Smooth muscle cell (in vitro differentiated cells): ENCODE measurements at regions not wholly inside any gene's neighbourhood (a gene's known extent, or its start where the extent isn't known, plus 50 kb on each side); places are given as distances from the start of the nearest gene placed in this dataset.

ENCODE experiments used
- DNase-seq: peaks from one replicate; lab custom pipeline; 2025; ENCODE audit not compliant: unreplicated experiment; lab: John Stamatoyannopoulos, UW
- H2AFZ ChIP-seq: fragments of 200-600 bp; sonication (generic); 2 replicates; pipeline ENCODE4 v1.6.0; 2016; ENCODE audit warnings: antibody characterized with exemption, low read depth, mild to moderate bottlenecking
- H3F3A ChIP-seq: fragments of 200-600 bp; sonication (generic); 2 replicates; pipeline ENCODE4 v1.6.0; 2017; ENCODE audit warnings: antibody characterized with exemption, low read depth
- H3K27ac ChIP-seq: fragments of 200-600 bp; sonication (generic); 2 replicates; pipeline ENCODE4 v1.5.1; 2016; ENCODE audit warnings: low read depth, mild to moderate bottlenecking
- H3K27me3 ChIP-seq: fragments of 200-600 bp; sonication (generic); 2 replicates; pipeline ENCODE4 v1.6.1; 2016; ENCODE audit warnings: low read depth, mild to moderate bottlenecking
- H3K36me3 ChIP-seq: fragments of 200-600 bp; sonication (generic); 2 replicates; pipeline ENCODE4 v1.5.1; 2016; ENCODE audit warnings: low read depth
- H3K4me1 ChIP-seq: fragments of 200-600 bp; sonication (generic); 2 replicates; pipeline ENCODE4 v1.5.1; 2016; ENCODE audit warnings: low read depth
- H3K4me2 ChIP-seq: fragments of 200-600 bp; sonication (generic); 2 replicates; pipeline ENCODE4 v1.6.0; 2016; ENCODE audit warnings: mild to moderate bottlenecking
- H3K4me3 ChIP-seq: fragments of 200-600 bp; sonication (generic); 2 replicates; pipeline ENCODE4 v1.5.1; 2016; ENCODE audit warnings: mild to moderate bottlenecking
- H3K79me2 ChIP-seq: fragments of 200-600 bp; sonication (generic); 2 replicates; pipeline ENCODE4 v1.6.0; 2016; ENCODE audit warnings: low read depth, mild to moderate bottlenecking
- H3K9ac ChIP-seq: fragments of 200-600 bp; sonication (generic); 2 replicates; pipeline ENCODE4 v1.6.0; 2016; ENCODE audit warnings: low read depth
- H3K9me3 ChIP-seq: fragments of 200-600 bp; sonication (generic); replicated peaks from 2 replicates; pipeline ENCODE4 v1.5.1; 2016; ENCODE audit warnings: low read depth
- H4K20me1 ChIP-seq: fragments of 200-600 bp; sonication (generic); 2 replicates; pipeline ENCODE4 v1.6.0; 2016; ENCODE audit warnings: low read depth
- WGBS: methylation state at CpG from one replicate; pipeline ENCODE4 v1.1.7; 2016; ENCODE audit warnings: low lambda C conversion rate; 5-methylcytosine and 5-hydroxymethylcytosine counted together
- TF ChIP-seq, protein P1 (sequence below): fragments of 200-600 bp; sonication (generic); IDR thresholded peaks from 2 replicates; pipeline ENCODE4 v1.5.1; 2017; ENCODE audit warnings: borderline replicate concordance, mild to moderate bottlenecking, antibody characterized with exemption; ENCODE audit not compliant: insufficient read depth, poor library complexity, severe bottlenecking

DNA sequence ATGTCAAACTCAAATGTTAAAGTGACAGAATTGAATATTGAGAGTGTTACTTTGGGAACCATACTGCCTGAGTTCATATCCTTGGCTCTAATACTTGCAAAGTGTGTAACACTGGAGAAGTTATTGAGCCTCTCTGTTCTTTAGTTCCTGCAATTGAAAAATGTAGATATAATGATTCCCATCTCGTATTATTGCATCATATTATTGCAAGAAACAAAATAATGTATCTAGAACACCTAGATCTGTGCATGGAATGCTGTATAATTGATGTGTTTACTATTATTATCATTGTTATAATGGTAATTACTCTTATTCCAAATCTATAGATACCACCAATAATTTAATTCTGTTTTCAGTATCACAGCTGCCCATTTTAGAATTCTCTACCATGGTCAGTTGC, 310.3 kb downstream of the GABRG2 start:
- Histone ChIP-seq H3K9ac (no peak overlapping the region), H3K4me3 (no peak overlapping the region), H3K4me1 (peaks cover under 1% of the 10 kb centered on the region), H3K4me2 (no peak overlapping the region), H3K27me3 (no peaks in the 10 kb centered on the region), H2AFZ (no peak overlapping the region), H3K27ac (no peak overlapping the region), H4K20me1 (no peaks in the 10 kb centered on the region), H3K79me2 (no peaks in the 10 kb centered on the region), H3K36me3 (no peaks in the 10 kb centered on the region), H3F3A (no peaks in the 10 kb centered on the region), H3K9me3 (no peaks in the 10 kb centered on the region)
- DNase-seq: no peak
- WGBS: 70% methylated on average over 1 of the region's 1 CpG
- TF ChIP-seq, protein P1, sequence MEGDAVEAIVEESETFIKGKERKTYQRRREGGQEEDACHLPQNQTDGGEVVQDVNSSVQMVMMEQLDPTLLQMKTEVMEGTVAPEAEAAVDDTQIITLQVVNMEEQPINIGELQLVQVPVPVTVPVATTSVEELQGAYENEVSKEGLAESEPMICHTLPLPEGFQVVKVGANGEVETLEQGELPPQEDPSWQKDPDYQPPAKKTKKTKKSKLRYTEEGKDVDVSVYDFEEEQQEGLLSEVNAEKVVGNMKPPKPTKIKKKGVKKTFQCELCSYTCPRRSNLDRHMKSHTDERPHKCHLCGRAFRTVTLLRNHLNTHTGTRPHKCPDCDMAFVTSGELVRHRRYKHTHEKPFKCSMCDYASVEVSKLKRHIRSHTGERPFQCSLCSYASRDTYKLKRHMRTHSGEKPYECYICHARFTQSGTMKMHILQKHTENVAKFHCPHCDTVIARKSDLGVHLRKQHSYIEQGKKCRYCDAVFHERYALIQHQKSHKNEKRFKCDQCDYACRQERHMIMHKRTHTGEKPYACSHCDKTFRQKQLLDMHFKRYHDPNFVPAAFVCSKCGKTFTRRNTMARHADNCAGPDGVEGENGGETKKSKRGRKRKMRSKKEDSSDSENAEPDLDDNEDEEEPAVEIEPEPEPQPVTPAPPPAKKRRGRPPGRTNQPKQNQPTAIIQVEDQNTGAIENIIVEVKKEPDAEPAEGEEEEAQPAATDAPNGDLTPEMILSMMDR: no peak

DNA sequence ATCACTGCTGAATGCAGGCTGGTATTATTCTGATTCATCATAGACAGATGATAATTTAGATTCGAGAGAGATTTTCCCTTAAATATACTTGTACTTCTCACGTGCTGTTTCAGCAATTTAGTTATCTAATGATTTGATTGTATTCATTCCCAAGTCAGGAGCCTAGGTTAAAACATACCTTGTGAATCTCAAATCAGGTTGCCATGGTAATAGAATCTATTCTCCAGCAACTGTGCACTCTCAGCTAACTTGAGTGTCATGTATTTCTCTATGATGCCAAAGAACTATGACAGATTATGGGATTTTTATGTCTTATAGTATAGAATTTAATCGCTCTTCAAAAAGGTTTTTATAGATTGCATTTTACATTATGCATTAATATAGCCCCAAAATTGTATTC, 315.3 kb downstream of the GABRG2 start:
- Histone ChIP-seq H2AFZ (no peak overlapping the region), H3K27me3 (no peaks in the 10 kb centered on the region), H3K4me3 (no peak overlapping the region), H4K20me1 (no peaks in the 10 kb centered on the region), H3K4me2 (no peak overlapping the region), H3K9ac (no peak overlapping the region), H3F3A (no peaks in the 10 kb centered on the region), H3K27ac (no peak overlapping the region), H3K9me3 (no peaks in the 10 kb centered on the region), H3K36me3 (no peaks in the 10 kb centered on the region), H3K4me1 (no peaks in the 10 kb centered on the region), H3K79me2 (no peaks in the 10 kb centered on the region)
- no peak for DNase-seq
- TF ChIP-seq, protein P1: no peak
- WGBS: 69% methylated on average over 3 of the region's 3 CpGs

DNA sequence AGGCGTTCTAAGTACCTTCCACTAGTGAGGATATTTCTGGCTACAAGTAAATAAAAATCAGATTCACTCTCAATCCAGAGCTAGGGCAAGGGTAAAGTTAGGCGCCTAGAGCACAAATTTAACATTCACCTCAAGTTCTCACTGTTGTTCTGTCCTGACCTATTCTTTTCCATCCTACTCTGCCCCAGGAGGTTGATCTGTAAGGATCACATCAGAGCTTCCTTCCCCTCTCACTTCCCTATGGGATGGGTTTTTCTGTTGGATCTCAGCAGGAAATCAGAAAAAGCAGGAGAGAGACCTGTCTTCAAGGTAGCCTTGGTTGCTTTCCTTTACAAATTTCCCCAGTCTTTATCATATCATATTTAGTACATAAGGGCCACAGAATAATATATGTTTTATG, 316.7 kb downstream of the GABRG2 start:
- WGBS: 68% methylated on average over 2 of the region's 2 CpGs

DNA sequence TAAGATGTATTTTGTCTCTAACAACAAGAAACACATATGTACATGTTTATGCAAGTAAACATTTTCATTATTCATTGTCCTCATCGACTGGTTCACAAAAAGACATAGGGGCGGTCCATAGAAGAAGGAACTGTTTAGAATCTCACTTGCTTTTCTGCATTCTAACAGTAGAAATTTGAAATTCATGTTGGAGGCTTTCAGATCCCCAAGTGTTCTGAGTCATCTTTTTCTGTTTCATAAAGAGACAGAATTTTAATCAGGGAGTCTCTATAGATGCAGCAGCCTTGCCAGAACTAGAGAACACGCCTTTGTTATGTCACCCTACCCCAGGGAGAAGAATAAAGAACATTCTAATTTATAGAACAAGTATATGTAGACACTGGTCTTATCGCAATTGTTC, 324.3 kb downstream of the GABRG2 start:
- Histone ChIP-seq H3K27ac (no peak overlapping the region), H3K4me2 (no peak overlapping the region), H3F3A (no peaks in the 10 kb centered on the region), H3K79me2 (no peaks in the 10 kb centered on the region), H3K27me3 (no peaks in the 10 kb centered on the region), H3K9ac (no peak overlapping the region), H3K9me3 (no peaks in the 10 kb centered on the region), H4K20me1 (no peaks in the 10 kb centered on the region), H3K4me1 (no peaks in the 10 kb centered on the region), H2AFZ (no peak overlapping the region), H3K36me3 (no peaks in the 10 kb centered on the region), H3K4me3 (no peak overlapping the region)
- DNase-seq: no peak
- TF ChIP-seq, protein P1: no peak
- 93% methylated on average over 4 of the region's 4 CpGs for WGBS

More for the DNA sequence above, 316.7 kb downstream of the GABRG2 start:
- H3F3A ChIP-seq: no peaks in the 10 kb centered on the region
- no peaks in the 10 kb centered on the region for H3K27me3 ChIP-seq
- no peaks in the 10 kb centered on the region for H3K9me3 ChIP-seq
- no peaks in the 10 kb centered on the region for H3K79me2 ChIP-seq
- no peak overlapping the region for H3K4me2 ChIP-seq
- no peak overlapping the region for H2AFZ ChIP-seq
- H3K27ac ChIP-seq: no peak overlapping the region
- no peak for DNase-seq
- no peaks in the 10 kb centered on the region for H3K4me1 ChIP-seq
- no peaks in the 10 kb centered on the region for H4K20me1 ChIP-seq
- H3K9ac ChIP-seq: no peak overlapping the region
- TF ChIP-seq, protein P1: no peak
- H3K36me3 ChIP-seq: no peaks in the 10 kb centered on the region
- H3K4me3 ChIP-seq: no peak overlapping the region
